Inferior parietal cortex (tissue), 1 donor: ENCODE measurements at regions not wholly inside any gene's neighbourhood (a gene's known extent, or its start where the extent isn't known, plus 50 kb on each side); places are given as distances from the start of the nearest gene placed in this dataset.

Experiments
- DNase-seq: peaks from one replicate; pipeline ENCODE4 v3.0.0-alpha.2; 2016; ENCODE audit errors: extremely low spot score

DNA sequence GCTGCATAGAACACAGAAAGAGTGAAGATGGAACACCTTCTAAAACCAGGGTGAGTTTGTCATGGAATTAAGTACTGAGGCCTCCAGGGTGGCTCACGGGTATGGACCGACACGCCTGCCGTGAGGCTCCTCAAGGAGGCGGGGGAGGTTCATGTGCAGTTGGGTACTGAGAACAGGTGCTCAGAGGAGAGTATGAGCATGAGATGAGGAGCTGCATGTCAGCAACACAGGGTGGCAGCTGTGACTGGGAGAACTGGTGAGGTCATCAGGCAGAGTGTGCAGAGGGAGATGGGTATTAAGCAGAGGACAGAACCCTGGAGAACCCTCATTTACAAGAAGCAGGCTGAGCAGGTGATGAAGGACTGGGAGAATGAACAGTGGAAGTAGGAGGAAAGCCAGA is 63.2 kb upstream of the KLHL29 start:
- DNase-seq = no peak

DNA sequence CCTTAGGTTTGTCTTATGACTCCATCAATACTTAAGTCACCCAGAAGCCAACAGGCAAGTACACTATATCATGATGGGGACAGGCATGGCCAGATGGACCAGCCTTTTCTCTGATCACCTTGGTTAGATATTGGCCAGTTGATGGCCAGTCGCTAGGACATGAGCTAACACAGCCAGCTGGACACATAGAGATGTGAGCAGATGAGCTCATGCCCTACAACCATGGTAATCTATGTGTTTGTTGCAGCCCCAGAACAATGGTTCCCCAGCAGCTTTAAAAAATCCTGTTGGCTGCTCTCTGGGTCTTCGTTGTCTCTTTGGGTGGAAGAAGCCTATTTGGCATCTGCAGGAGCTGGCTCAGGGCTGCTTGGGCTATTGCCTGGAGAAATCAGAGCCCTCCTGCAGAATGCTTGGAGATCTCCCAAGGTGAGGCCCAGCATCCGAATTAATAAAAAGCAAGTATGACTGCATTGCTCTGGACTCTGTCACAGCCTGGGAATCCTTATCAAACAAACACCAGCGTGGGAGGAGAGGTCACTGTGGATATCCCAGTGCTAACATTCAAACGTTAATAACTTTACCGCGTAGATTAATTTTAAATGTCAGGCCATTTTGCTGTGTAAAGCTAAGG is 62.3 kb upstream of the KLHL29 start:
- DNase-seq = no peak

DNA sequence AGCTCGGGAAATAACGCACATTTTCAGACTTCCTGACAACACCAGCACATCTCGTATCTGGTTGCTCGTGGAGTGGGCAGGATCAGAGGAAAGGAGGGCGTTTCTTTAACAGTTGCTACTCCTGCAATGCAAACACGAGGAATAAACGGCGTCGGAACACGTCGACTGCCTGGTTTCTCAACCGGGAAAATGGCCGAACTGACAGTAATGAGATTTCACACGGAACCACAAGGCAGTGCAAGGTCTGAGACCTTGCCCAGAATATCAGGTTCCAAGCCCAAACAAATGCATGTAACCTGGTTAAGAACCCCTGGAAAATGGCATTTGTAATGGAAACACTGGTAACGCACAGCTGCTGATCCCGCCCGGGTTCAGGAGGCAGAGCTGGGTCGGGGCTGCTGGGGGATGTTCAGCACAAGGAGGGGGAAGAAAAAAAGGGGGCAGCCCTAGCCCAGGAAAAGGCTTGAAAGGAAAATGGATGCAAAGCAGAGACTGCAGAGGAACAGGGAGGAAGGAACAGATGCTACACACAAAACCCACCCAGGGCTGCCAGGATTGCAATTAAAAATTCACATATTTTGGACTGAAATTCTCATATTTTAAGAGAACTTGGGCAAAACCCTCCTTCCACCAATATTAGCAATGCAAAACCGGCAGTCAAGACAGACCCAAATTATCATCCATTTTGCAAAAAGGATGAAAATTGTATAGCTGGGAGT is 61.6 kb upstream of the KLHL29 start:
- DNase-seq = no peak

DNA sequence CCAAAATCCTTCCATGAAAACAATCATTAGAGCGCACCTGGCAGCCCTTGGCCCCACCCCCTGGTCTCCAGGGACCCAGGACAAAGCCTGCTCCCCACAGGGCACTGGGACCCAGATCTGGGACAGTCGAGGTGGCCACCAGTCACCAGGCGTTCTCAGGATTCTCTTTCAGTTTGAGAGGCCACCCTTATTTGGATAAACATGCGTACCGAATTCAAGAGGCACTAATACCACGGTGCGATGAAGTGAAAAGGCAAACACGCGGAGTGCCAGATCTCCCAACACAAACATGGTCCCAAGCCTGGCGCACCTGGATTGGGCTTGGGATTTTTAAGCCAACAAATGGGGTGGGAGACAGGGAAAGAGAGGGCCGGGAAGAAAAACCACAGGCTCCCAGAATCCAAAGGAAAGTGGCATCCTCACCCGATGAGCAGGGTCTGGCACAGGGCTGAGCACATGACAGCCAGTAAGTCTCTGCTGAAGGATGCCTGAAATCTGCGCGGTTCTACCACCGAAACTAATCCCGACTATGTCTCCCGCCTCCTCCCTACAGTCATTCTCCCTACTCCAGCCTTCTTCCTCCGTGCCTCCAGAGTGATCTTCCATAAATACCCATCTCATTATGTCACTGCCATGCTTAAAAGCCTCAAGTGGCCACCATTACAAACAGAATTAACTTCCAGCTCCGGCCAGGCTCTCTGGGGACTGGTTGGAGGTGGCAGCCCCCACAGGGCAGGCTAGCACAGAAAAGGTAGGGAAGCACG is 60.9 kb upstream of the KLHL29 start:
- DNase-seq = no peak

DNA sequence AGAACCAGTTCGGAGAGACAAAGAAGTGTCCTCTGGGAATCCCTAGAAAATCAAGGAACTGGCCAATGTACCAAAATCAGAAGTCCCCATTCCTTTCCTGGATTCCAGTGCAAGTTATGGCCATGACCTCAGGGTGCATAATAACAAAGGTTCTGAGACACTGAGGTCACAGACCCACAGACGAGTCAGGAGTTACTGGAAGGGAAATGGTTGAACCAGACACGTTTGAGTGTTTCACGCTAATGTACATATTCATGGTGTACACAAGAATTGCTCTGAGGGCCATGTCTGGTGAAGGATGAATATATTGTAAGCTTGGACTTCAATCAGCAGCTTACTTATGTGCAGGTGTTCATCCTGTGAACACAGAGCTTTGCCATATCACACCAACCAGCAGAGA is 58.6 kb upstream of the KLHL29 start:
- DNase-seq = no peak

DNA sequence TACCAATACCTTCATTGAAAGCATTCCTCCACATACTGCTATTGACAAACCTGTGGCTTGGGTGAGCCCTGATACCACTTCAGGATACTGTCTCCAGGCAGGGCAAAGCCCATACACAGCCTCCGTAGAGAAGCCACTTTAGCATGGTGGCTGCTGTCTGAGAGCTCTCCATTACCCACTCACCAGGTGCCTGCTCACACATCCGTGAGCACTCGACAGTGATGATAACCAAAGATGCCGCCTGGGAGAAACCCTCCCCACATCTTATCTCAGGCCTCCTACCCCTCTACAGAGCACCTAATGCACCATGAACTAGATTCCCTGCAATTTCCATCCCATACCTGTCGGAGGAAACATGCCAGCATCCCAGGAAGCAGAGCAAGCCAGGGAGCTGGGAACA is 57.6 kb upstream of the KLHL29 start:
- no peak for DNase-seq

DNA sequence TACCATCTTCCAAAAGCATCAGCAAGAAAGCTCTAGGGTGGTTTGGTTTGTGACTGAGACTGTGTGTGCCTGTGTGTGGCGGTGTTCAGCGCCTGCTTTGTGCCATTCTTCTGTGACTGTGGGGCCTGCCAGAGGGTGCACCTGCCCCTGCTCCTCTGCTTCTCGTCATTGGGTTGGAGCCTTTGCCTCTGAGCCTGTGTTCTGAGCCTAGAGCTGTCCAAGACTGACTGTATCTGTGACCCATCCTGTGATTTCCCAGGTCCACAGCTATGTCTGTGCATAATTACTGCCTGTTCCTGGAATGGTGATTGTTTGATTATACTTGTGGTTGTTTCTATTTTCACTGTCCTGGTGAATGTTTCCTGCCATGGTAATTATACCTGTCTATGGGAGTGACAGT is 57.1 kb upstream of the KLHL29 start:
- no peak for DNase-seq

DNA sequence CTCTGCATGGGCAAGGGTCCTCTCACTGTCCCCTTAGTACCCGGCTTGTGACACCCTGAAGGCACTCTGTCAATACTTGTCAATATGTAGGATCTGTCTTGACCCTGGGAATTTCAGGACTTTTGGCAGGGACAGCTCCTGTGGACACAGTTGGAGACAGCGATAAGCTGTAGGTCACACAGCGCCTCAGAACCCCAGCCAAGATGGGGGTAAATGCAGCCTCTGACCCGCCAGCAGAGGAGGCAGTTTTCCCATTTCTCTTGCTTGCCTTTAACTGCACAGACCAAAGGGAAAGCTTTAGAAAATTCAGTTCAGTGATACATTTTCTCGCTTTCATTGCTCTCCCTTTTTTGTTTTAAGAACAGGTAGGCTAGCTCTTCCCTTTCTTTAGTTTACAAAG is 54.8 kb upstream of the KLHL29 start:
- no peak for DNase-seq
